Fibroblast of villous mesenchyme (primary cell): ENCODE measurements at regions not wholly inside any gene's neighbourhood (a gene's known extent, or its start where the extent isn't known, plus 50 kb on each side); places are given as distances from the start of the nearest gene placed in this dataset.
"Not testable (repeated sequence)": the region's sequence is repeated elsewhere in the genome, so short reads cannot be mapped to it uniquely, and the experiment has no call there.

Experiments
- DNase-seq: peaks from one replicate; pipeline ENCODE4 v3.0.0-alpha.2; 2010; ENCODE audit warnings: low read depth
- H3K4me3 ChIP-seq: 2 replicates; pipeline ENCODE4 v1.5.1; 2011; ENCODE audit warnings: low read depth, mild to moderate bottlenecking, low read length
- TF ChIP-seq, protein P1 (sequence below): IDR thresholded peaks from 2 replicates; pipeline ENCODE4 v1.5.1; 2012; ENCODE audit warnings: low read depth, mild to moderate bottlenecking, low read length; ENCODE audit not compliant: insufficient read depth

- TF ChIP-seq, protein P1, sequence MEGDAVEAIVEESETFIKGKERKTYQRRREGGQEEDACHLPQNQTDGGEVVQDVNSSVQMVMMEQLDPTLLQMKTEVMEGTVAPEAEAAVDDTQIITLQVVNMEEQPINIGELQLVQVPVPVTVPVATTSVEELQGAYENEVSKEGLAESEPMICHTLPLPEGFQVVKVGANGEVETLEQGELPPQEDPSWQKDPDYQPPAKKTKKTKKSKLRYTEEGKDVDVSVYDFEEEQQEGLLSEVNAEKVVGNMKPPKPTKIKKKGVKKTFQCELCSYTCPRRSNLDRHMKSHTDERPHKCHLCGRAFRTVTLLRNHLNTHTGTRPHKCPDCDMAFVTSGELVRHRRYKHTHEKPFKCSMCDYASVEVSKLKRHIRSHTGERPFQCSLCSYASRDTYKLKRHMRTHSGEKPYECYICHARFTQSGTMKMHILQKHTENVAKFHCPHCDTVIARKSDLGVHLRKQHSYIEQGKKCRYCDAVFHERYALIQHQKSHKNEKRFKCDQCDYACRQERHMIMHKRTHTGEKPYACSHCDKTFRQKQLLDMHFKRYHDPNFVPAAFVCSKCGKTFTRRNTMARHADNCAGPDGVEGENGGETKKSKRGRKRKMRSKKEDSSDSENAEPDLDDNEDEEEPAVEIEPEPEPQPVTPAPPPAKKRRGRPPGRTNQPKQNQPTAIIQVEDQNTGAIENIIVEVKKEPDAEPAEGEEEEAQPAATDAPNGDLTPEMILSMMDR, result no peak
- no peak for DNase-seq
Observed at GRCh38 chr5:111962906-111963305, 205.9 kb upstream of the NREP start.

GRCh38 chr5:111961862-111962261 lies 204.9 kb upstream of the NREP start:
- DNase-seq, result no peak
- no peak overlapping the region for H3K4me3 ChIP-seq
- TF ChIP-seq, protein P1, result no peak

More at GRCh38 chr5:111962906-111963305, 205.9 kb upstream of the NREP start:
- H3K4me3 ChIP-seq, result no peak overlapping the region

- no peak overlapping the region for H3K4me3 ChIP-seq
- DNase-seq, result no peak
- TF ChIP-seq, protein P1, result no peak
Observed at GRCh38 chr5:111960476-111961215, 203.7 kb upstream of the NREP start.

GRCh38 chr5:111958851-111959250 lies 201.9 kb upstream of the NREP start:
- H3K4me3 ChIP-seq, result no peak overlapping the region
- TF ChIP-seq, protein P1, result no peak
- DNase-seq, result no peak

DNA sequence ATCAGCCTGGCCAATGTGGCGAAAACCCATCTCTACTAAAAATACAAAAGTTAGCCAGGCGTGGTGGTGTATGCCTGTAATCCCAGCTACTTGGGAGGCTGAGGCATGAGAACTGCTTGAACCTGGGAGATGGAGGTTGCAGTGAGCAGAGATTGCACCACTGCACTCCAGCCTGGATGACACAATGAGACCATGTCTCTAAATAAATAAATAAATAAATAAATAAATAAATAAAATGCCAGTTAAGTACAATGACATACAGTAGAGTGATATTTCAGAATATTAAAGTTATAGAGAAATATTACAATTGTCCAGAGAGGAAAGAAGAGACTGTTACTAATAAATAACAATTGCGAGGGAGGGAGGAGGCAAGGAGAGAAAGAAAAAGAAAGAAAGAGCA lies 199.8 kb upstream of the NREP start:
- not testable (repeated sequence) for H3K4me3 ChIP-seq, DNase-seq

DNA sequence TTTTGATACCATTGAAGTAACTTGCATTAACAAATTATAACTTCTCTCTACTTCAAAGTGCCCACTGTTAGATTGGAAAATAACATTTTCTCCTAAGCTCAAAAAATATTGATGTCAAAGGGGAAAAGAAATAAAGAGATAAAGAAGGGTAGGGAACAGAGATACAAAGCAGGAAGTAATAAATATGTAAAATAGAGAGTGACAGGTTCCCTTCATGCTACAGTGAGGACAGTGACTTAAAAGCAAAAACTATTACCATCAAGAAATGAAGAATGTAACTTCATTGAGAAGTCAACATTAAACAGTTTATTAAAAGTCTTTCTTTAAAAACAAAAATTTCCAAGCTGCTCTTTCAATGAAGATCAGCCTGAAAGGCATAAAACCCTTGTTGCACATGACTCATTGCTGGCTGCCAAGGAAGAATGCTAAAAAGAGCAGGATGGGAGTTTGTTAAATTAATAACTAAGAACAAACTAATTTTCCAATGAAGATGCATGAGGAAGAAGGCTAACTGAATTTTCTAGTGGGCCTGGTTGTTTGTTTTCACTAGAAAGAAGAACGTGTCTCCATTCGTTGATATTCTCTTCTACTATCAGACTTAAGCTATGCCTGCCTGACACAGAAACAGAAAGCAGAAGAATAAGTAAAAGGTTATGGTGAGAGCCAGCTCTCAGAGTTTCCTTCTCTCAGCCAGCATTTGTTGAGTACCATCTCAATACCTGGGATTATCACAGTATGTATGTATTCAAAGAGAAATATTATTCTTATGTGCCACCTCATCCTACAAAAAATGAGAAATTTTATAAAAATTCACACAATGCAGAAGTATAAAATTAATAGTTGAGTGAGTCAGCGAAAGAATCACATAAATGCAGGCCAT lies 197.8 kb upstream of the NREP start:
- TF ChIP-seq, protein P1, result no peak
- no peak for DNase-seq
- no peak overlapping the region for H3K4me3 ChIP-seq

- TF ChIP-seq, protein P1, result no peak
- no peak overlapping the region for H3K4me3 ChIP-seq
- DNase-seq, result peak; percentile 68
Observed at GRCh38 chr5:111953351-111954127, 196.5 kb upstream of the NREP start.
